H1 (cell line): ENCODE measurements at regions not wholly inside any gene's neighbourhood (a gene's known extent, or its start where the extent isn't known, plus 50 kb on each side); places are given as distances from the start of the nearest gene placed in this dataset.

ENCODE experiments used
- SAP30 ChIP-seq: fragments of 300-600 bp; sonication (generic); IDR thresholded peaks from 2 replicates; pipeline ENCODE4 v1.7.1; 2012; ENCODE audit warnings: low read length, moderate library complexity, mild to moderate bottlenecking, inconsistent platforms; ENCODE audit not compliant: insufficient read depth, insufficient replicate concordance
- SRF ChIP-seq: IDR thresholded peaks from 2 replicates; pipeline ENCODE4 v1.6.1; 2011; ENCODE audit warnings: mild to moderate bottlenecking, low read depth, low read length, moderate library complexity
- TF ChIP-seq, protein P1 (sequence below): IDR thresholded peaks from 2 replicates; pipeline ENCODE4 v1.6.1; 2012; ENCODE audit warnings: inconsistent platforms
- TF ChIP-seq, protein P2 (sequence below): IDR thresholded peaks from 2 replicates; pipeline ENCODE4 v1.6.1; 2012; ENCODE audit warnings: low read length, inconsistent platforms

DNA sequence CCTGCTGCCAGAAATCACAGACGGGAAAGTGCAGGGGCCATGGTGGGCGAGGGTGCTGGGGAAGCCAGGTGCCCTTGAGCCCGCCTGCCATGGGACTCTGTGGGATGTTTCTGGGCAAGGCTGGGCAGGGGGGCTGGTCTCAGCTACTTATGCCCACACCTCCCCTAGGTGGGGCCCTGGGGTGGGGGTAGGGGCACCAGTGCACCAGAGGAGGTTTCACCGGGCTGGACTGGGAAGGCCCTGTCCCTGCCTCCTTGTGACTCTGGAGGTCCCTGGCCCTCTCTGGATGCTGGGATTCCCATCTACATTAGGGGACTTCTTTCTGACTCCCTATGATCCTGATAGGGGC lies 75.2 kb upstream of the WNT11 start (continued):
- TF ChIP-seq, protein P1, sequence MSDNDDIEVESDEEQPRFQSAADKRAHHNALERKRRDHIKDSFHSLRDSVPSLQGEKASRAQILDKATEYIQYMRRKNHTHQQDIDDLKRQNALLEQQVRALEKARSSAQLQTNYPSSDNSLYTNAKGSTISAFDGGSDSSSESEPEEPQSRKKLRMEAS = no peak
- TF ChIP-seq, protein P2, sequence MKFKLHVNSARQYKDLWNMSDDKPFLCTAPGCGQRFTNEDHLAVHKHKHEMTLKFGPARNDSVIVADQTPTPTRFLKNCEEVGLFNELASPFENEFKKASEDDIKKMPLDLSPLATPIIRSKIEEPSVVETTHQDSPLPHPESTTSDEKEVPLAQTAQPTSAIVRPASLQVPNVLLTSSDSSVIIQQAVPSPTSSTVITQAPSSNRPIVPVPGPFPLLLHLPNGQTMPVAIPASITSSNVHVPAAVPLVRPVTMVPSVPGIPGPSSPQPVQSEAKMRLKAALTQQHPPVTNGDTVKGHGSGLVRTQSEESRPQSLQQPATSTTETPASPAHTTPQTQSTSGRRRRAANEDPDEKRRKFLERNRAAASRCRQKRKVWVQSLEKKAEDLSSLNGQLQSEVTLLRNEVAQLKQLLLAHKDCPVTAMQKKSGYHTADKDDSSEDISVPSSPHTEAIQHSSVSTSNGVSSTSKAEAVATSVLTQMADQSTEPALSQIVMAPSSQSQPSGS = no peak
- no peak for TF ChIP-seq SAP30
- TF ChIP-seq SRF = no peak
